Testis (tissue), 2 donors: ENCODE measurements at regions not wholly inside any gene's neighbourhood (a gene's known extent, or its start where the extent isn't known, plus 50 kb on each side); places are given as distances from the start of the nearest gene placed in this dataset.

ENCODE experiments used
- CTCF ChIP-seq, 3 experiments: fragments of 450-650 bp in 2 of 3; fragments of 200-600 bp in 1 of 3; sonication (generic) in 1 of 3; IDR thresholded peaks; one replicate each; pipeline ENCODE4 v1.5.1; 2016 to 2019; ENCODE audit warnings: antibody characterized with exemption in 3 of 3, mild to moderate bottlenecking in 2 of 3, moderate library complexity in 1 of 3
- POLR2A ChIP-seq: fragments of 450-650 bp; IDR thresholded peaks from one replicate; pipeline ENCODE4 v1.6.1; 2017; ENCODE audit warnings: antibody characterized with exemption, mild to moderate bottlenecking, moderate library complexity

GRCh38 chr3:184635774-184636173 is 74.2 kb downstream of the EPHB3 start:
- TF ChIP-seq CTCF (IDR thresholded peaks at IDR 0.05) (no peak), POLR2A (no peak)
